ENCODE measurements at regions not wholly inside any gene's neighbourhood (a gene's known extent, or its start where the extent isn't known, plus 50 kb on each side); places are given as distances from the start of the nearest gene placed in this dataset.

DNA sequence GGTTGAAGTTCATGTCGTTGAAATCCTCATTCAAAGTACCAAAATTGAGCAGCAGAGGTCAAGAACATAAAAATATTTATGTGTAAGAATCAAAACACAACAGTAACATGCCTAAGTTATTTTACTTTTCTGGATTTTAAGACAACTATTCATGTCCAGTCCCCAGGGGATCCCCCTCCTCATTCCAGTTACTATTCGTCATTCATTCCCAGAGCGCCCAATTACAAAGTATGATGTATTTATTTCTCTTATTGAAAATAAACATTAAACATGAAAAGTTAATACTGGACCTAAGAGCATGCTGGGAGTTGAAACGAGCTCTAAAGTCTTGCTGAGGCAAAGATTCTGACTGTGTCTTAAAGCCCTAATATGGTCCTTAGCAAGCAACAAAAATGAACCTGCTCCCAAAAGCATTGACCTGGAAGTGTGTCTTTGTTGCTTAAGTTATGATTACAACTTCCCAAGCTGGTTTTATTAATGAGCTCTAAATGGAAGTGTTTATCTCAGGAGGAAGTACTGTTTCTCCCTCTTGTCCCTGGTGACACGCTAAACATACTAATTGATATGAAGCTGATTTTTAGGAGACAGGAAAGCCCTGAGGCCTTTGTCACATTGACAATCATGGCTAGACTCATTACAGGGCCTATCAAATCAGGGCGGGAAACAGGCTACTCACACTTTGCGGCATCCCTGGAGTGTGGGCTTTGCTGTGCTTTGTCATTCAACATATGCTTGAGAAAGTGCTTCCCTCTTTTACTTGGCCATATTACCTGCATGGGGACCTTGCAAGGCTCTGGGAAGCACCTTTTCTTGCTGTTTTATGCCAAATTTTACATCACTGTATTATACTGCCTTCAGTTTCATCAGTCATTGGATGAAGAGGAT, 192.2 kb upstream of the DTNBP1 start:
- Histone ChIP-seq H3K36me3 (ENCODE audit: control insufficient read depth in 1 of 2, insufficient read depth in 2 of 2, low read length in 2 of 2) (no peaks in the 10 kb centered on the region), H4K91ac (ENCODE audit: low read depth, low read length) (no peak overlapping the region), H3K4me2 (ENCODE audit: low read length) (no peak overlapping the region), H3K4ac (ENCODE audit: low read depth, low read length) (no peak overlapping the region), H3K27ac (ENCODE audit: low read depth, low read length) (no peak overlapping the region), H3K79me1 (ENCODE audit: low read length) (no peaks in the 10 kb centered on the region), H3K79me2 (ENCODE audit: control insufficient read depth, insufficient read depth, low read length, poor library complexity) (no peaks in the 10 kb centered on the region), H3K9me3 (ENCODE audit: insufficient read depth, low read depth, low read length) (no peaks in the 10 kb centered on the region), H2BK120ac (ENCODE audit: insufficient read depth, low read length, poor library complexity) (no peak overlapping the region), H3K14ac (ENCODE audit: low read length) (no peak overlapping the region), H2BK12ac (ENCODE audit: low read length) (no peak overlapping the region), H3K27me3 (ENCODE audit: insufficient read depth, low read length) (no peaks in the 10 kb centered on the region), H3K4me3 (ENCODE audit: low read depth, low read length) (no peak overlapping the region), H2BK5ac (ENCODE audit: low read depth, low read length, poor library complexity) (no peak overlapping the region), H3K18ac (ENCODE audit: low read length) (no peak overlapping the region), H4K12ac (ENCODE audit: low read depth, low read length) (no peak overlapping the region), H2AFZ (ENCODE audit: insufficient read depth, low read length, poor library complexity) (no peak overlapping the region), H3K23ac (ENCODE audit: low read length) (no peak overlapping the region), H3K9ac (ENCODE audit: low read length) (no peak overlapping the region), H3K4me1 (ENCODE audit: control insufficient read depth in 1 of 2, insufficient read depth in 2 of 2, low read length in 2 of 2) (no peaks in the 10 kb centered on the region), H2AK5ac (ENCODE audit: low read length) (no peak overlapping the region), H4K8ac (ENCODE audit: low read depth, low read length) (no peak overlapping the region)
- no peak for DNase-seq
- WGBS (ENCODE audit: extremely low coverage, insufficient coverage, insufficient read length), result no CpG with 5 or more reads among the region's 7 CpGs

DNA sequence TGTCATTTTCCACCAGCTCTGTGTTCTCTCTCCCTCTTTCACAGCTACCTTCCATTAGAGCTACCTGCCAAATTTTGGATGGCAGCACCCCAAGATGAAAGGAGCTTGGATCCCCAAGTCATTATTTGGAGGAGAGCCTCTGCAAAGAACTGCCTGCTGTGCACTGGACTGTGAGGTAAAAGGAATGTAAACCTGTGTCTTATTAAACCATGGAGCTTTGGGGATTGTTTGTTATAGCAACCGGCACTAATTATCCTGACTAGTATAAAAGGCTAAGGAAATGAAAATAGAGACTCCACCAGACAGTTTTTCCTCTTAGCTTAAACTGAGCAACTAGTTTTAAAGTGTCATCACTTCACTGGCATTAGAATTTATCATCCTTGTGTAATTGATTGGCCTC, 191.6 kb upstream of the DTNBP1 start:
- H4K12ac ChIP-seq (ENCODE audit: low read depth, low read length), result no peak overlapping the region
- no peak overlapping the region for H3K4ac ChIP-seq (ENCODE audit: low read depth, low read length)
- H3K4me1 ChIP-seq (ENCODE audit: control insufficient read depth in 1 of 2, insufficient read depth in 2 of 2, low read length in 2 of 2), result no peaks in the 10 kb centered on the region
- no peak overlapping the region for H2AK5ac ChIP-seq (ENCODE audit: low read length)
- DNase-seq, result no peak
- no peak overlapping the region for H3K9ac ChIP-seq (ENCODE audit: low read length)
- no peaks in the 10 kb centered on the region for H3K36me3 ChIP-seq (ENCODE audit: control insufficient read depth in 1 of 2, insufficient read depth in 2 of 2, low read length in 2 of 2)
- no peak overlapping the region for H4K8ac ChIP-seq (ENCODE audit: low read depth, low read length)
- no peaks in the 10 kb centered on the region for H3K79me1 ChIP-seq (ENCODE audit: low read length)
- no peak overlapping the region for H2BK120ac ChIP-seq (ENCODE audit: insufficient read depth, low read length, poor library complexity)
- no peak overlapping the region for H3K27ac ChIP-seq (ENCODE audit: low read depth, low read length)
- H2BK5ac ChIP-seq (ENCODE audit: low read depth, low read length, poor library complexity), result no peak overlapping the region
- no CpG with 5 or more reads among the region's 1 CpG for WGBS (ENCODE audit: extremely low coverage, insufficient coverage, insufficient read length)
- H2AFZ ChIP-seq (ENCODE audit: insufficient read depth, low read length, poor library complexity), result no peak overlapping the region
- no peak overlapping the region for H3K4me2 ChIP-seq (ENCODE audit: low read length)
- H3K23ac ChIP-seq (ENCODE audit: low read length), result no peak overlapping the region
- no peaks in the 10 kb centered on the region for H3K27me3 ChIP-seq (ENCODE audit: insufficient read depth, low read length)
- no peak overlapping the region for H3K18ac ChIP-seq (ENCODE audit: low read length)
- H4K91ac ChIP-seq (ENCODE audit: low read depth, low read length), result no peak overlapping the region
- H3K4me3 ChIP-seq (ENCODE audit: low read depth, low read length), result no peak overlapping the region
- H3K79me2 ChIP-seq (ENCODE audit: control insufficient read depth, insufficient read depth, low read length, poor library complexity), result no peaks in the 10 kb centered on the region
- no peak overlapping the region for H3K14ac ChIP-seq (ENCODE audit: low read length)
- no peak overlapping the region for H2BK12ac ChIP-seq (ENCODE audit: low read length)
- H3K9me3 ChIP-seq (ENCODE audit: insufficient read depth, low read depth, low read length), result no peaks in the 10 kb centered on the region

GRCh38 chr6:15853259-15853658, 190.4 kb upstream of the DTNBP1 start:
- no peak overlapping the region for H2BK5ac ChIP-seq (ENCODE audit: low read depth, low read length, poor library complexity)
- H2AFZ ChIP-seq (ENCODE audit: insufficient read depth, low read length, poor library complexity), result no peak overlapping the region
- no peak overlapping the region for H3K27ac ChIP-seq (ENCODE audit: low read depth, low read length)
- no peak overlapping the region for H3K14ac ChIP-seq (ENCODE audit: low read length)
- no peaks in the 10 kb centered on the region for H3K27me3 ChIP-seq (ENCODE audit: insufficient read depth, low read length)
- no peak overlapping the region for H3K18ac ChIP-seq (ENCODE audit: low read length)
- DNase-seq, result no peak
- H3K9me3 ChIP-seq (ENCODE audit: insufficient read depth, low read depth, low read length), result no peaks in the 10 kb centered on the region
- H2AK5ac ChIP-seq (ENCODE audit: low read length), result no peak overlapping the region
- no peaks in the 10 kb centered on the region for H3K79me2 ChIP-seq (ENCODE audit: control insufficient read depth, insufficient read depth, low read length, poor library complexity)
- H2BK12ac ChIP-seq (ENCODE audit: low read length), result no peak overlapping the region
- no peak overlapping the region for H3K4ac ChIP-seq (ENCODE audit: low read depth, low read length)
- WGBS (ENCODE audit: extremely low coverage, insufficient coverage, insufficient read length), result no CpG with 5 or more reads among the region's 1 CpG
- no peak overlapping the region for H4K8ac ChIP-seq (ENCODE audit: low read depth, low read length)
- H3K4me1 ChIP-seq (ENCODE audit: control insufficient read depth in 1 of 2, insufficient read depth in 2 of 2, low read length in 2 of 2), result no peaks in the 10 kb centered on the region
- no peak overlapping the region for H2BK120ac ChIP-seq (ENCODE audit: insufficient read depth, low read length, poor library complexity)
- H4K91ac ChIP-seq (ENCODE audit: low read depth, low read length), result no peak overlapping the region
- H4K12ac ChIP-seq (ENCODE audit: low read depth, low read length), result no peak overlapping the region
- H3K4me3 ChIP-seq (ENCODE audit: low read depth, low read length), result no peak overlapping the region
- H3K36me3 ChIP-seq (ENCODE audit: control insufficient read depth in 1 of 2, insufficient read depth in 2 of 2, low read length in 2 of 2), result no peaks in the 10 kb centered on the region
- H3K23ac ChIP-seq (ENCODE audit: low read length), result no peak overlapping the region
- no peak overlapping the region for H3K9ac ChIP-seq (ENCODE audit: low read length)
- no peak overlapping the region for H3K4me2 ChIP-seq (ENCODE audit: low read length)
- H3K79me1 ChIP-seq (ENCODE audit: low read length), result no peaks in the 10 kb centered on the region

DNA sequence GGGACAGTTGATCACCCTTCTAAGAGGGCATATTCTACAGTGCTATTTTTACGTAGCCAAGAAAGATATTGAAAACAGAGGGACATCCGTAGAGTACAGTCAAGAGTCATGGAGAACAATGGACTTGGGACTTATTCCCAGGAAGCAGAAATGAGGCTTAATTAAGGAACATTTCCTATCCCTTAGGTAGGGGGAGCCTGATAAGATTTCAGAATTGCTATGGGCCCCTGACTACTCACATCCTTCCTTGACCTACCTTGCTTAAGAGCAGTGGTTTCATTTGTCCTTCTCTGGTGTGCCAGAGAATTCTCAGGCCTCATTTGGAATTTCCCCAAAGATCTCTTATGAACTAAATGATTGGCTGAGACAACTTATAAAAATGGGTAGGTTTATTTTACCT, 189.5 kb upstream of the DTNBP1 start:
- Histone ChIP-seq H3K4me2 (ENCODE audit: low read length) (no peak overlapping the region), H3K14ac (ENCODE audit: low read length) (no peak overlapping the region), H2BK5ac (ENCODE audit: low read depth, low read length, poor library complexity) (no peak overlapping the region), H3K9me3 (ENCODE audit: insufficient read depth, low read depth, low read length) (no peaks in the 10 kb centered on the region), H3K27me3 (ENCODE audit: insufficient read depth, low read length) (no peaks in the 10 kb centered on the region), H3K4me3 (ENCODE audit: low read depth, low read length) (no peak overlapping the region), H4K8ac (ENCODE audit: low read depth, low read length) (no peak overlapping the region), H3K23ac (ENCODE audit: low read length) (no peak overlapping the region), H3K79me1 (ENCODE audit: low read length) (no peaks in the 10 kb centered on the region), H3K79me2 (ENCODE audit: control insufficient read depth, insufficient read depth, low read length, poor library complexity) (no peaks in the 10 kb centered on the region), H3K27ac (ENCODE audit: low read depth, low read length) (no peak overlapping the region), H3K36me3 (ENCODE audit: control insufficient read depth in 1 of 2, insufficient read depth in 2 of 2, low read length in 2 of 2) (no peaks in the 10 kb centered on the region), H2BK120ac (ENCODE audit: insufficient read depth, low read length, poor library complexity) (no peak overlapping the region), H2BK12ac (ENCODE audit: low read length) (no peak overlapping the region), H3K4ac (ENCODE audit: low read depth, low read length) (no peak overlapping the region), H2AK5ac (ENCODE audit: low read length) (no peak overlapping the region), H4K12ac (ENCODE audit: low read depth, low read length) (no peak overlapping the region), H3K18ac (ENCODE audit: low read length) (no peak overlapping the region), H4K91ac (ENCODE audit: low read depth, low read length) (no peak overlapping the region), H2AFZ (ENCODE audit: insufficient read depth, low read length, poor library complexity) (no peak overlapping the region), H3K9ac (ENCODE audit: low read length) (no peak overlapping the region), H3K4me1 (ENCODE audit: control insufficient read depth in 1 of 2, insufficient read depth in 2 of 2, low read length in 2 of 2) (no peaks in the 10 kb centered on the region)
- no peak for DNase-seq
- no CpG with 5 or more reads among the region's 2 CpGs for WGBS (ENCODE audit: extremely low coverage, insufficient coverage, insufficient read length)
